ENCODE measurements at regions not wholly inside any gene's neighbourhood (a gene's known extent, or its start where the extent isn't known, plus 50 kb on each side); places are given as distances from the start of the nearest gene placed in this dataset.

DNA sequence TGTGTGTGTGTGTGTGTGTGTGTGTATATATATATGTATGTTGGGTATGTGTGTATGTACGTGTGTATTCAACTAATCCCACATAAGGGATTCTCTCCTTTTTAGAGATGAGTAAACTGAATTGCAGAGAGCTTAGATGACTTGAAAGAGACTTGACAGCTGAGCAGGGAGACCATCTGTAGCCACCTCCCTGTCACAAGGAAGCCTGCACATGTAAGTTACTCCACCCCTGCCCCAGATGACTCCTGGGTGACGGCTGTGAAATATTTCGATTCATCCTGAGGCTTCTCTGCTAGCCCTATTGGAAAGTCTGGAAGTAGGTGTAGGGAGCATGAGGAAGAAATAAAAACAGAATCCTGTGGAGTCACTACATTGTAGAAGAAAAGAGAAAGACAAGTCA, 480.4 kb downstream of the FOXO1 start:
- TF ChIP-seq, protein P1, sequence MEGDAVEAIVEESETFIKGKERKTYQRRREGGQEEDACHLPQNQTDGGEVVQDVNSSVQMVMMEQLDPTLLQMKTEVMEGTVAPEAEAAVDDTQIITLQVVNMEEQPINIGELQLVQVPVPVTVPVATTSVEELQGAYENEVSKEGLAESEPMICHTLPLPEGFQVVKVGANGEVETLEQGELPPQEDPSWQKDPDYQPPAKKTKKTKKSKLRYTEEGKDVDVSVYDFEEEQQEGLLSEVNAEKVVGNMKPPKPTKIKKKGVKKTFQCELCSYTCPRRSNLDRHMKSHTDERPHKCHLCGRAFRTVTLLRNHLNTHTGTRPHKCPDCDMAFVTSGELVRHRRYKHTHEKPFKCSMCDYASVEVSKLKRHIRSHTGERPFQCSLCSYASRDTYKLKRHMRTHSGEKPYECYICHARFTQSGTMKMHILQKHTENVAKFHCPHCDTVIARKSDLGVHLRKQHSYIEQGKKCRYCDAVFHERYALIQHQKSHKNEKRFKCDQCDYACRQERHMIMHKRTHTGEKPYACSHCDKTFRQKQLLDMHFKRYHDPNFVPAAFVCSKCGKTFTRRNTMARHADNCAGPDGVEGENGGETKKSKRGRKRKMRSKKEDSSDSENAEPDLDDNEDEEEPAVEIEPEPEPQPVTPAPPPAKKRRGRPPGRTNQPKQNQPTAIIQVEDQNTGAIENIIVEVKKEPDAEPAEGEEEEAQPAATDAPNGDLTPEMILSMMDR (IDR thresholded peaks at IDR 0.05; ENCODE audit: low read depth, low read length, poor library complexity, severe bottlenecking), result no peak
- TF ChIP-seq EZH2phosphoT487 (IDR thresholded peaks at IDR 0.05; ENCODE audit: borderline replicate concordance, low read length), result no peak
- H3K9me2 ChIP-seq (replicated peaks; ENCODE audit: control insufficient read depth, low read length), result no peaks in the 10 kb centered on the region
- no peak overlapping the region for H3K4me3 ChIP-seq (ENCODE audit: low read length)
- no peaks in the 10 kb centered on the region for H3K27me3 ChIP-seq (ENCODE audit: control insufficient read depth, low read length)
- H3K36me3 ChIP-seq (ENCODE audit: control insufficient read depth, low read length), result no peaks in the 10 kb centered on the region
- no peaks in the 10 kb centered on the region for H3K79me2 ChIP-seq (ENCODE audit: control insufficient read depth, low read length)
- no peak overlapping the region for H3K4me2 ChIP-seq (ENCODE audit: low read length)
- peaks cover 2% of the 10 kb centered on the region; the same call in 1 of the 2 replicates for H3F3A ChIP-seq (ENCODE audit: control insufficient read depth, insufficient read depth)
- H4K20me1 ChIP-seq (ENCODE audit: control insufficient read depth, insufficient read depth, low read depth, low read length), result no peaks in the 10 kb centered on the region
- H3K9me3 ChIP-seq (ENCODE audit: control insufficient read depth, insufficient read depth, low read length), result no peaks in the 10 kb centered on the region
- H3K27ac ChIP-seq (ENCODE audit: low read depth, low read length), result no peak overlapping the region
- H3K4me1 ChIP-seq (ENCODE audit: control insufficient read depth, low read length), result peaks cover 40% of the 10 kb centered on the region

DNA sequence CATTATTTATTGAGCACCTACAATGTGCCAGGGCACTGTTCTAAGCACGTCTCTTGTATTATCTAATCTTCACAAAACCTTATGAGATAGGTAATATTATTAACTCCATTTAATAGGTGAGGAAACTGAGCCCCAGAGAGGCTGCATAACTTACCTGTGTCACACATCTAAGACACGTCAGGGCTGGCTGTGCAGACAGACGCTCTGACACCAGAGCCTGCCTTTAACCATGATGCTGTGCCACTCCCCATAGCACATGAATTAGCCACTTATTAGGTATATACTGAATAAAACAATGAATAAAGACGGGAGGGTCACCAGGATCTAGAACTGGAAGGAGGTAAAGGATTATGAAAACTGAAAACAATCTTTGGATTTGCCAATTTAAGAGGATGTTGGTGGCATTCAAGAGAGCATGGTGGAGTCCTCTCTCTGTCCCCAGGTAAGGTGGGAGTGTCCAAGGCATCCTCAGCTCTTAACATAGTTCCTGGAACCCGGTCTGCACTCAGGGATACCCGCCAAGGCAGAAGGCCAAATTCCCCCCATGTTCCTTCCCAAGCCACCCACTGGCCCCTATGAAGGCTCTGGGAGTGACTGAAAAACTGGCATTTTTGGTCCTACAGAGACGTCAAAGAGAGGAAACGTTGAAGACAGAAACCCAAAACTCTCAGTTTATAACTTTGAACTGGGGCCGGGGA, 479.7 kb downstream of the FOXO1 start:
- Histone ChIP-seq H3K9me3 (ENCODE audit: control insufficient read depth, insufficient read depth, low read length) (no peaks in the 10 kb centered on the region), H3K4me2 (ENCODE audit: low read length) (no peak overlapping the region), H3K4me3 (ENCODE audit: low read length) (no peak overlapping the region), H3K27ac (ENCODE audit: low read depth, low read length) (no peak overlapping the region), H3K79me2 (ENCODE audit: control insufficient read depth, low read length) (no peaks in the 10 kb centered on the region), H3K9me2 (replicated peaks; ENCODE audit: control insufficient read depth, low read length) (no peaks in the 10 kb centered on the region), H3F3A (ENCODE audit: control insufficient read depth, insufficient read depth) (peaks cover 2% of the 10 kb centered on the region; the same call in 1 of the 2 replicates), H3K36me3 (ENCODE audit: control insufficient read depth, low read length) (no peaks in the 10 kb centered on the region), H3K27me3 (ENCODE audit: control insufficient read depth, low read length) (no peaks in the 10 kb centered on the region), H4K20me1 (ENCODE audit: control insufficient read depth, insufficient read depth, low read depth, low read length) (no peaks in the 10 kb centered on the region), H3K4me1 (ENCODE audit: control insufficient read depth, low read length) (peaks cover 42% of the 10 kb centered on the region)
- TF ChIP-seq, protein P1 (IDR thresholded peaks at IDR 0.05; ENCODE audit: low read depth, low read length, poor library complexity, severe bottlenecking), result no peak
- no peak for TF ChIP-seq EZH2phosphoT487 (IDR thresholded peaks at IDR 0.05; ENCODE audit: borderline replicate concordance, low read length)

DNA sequence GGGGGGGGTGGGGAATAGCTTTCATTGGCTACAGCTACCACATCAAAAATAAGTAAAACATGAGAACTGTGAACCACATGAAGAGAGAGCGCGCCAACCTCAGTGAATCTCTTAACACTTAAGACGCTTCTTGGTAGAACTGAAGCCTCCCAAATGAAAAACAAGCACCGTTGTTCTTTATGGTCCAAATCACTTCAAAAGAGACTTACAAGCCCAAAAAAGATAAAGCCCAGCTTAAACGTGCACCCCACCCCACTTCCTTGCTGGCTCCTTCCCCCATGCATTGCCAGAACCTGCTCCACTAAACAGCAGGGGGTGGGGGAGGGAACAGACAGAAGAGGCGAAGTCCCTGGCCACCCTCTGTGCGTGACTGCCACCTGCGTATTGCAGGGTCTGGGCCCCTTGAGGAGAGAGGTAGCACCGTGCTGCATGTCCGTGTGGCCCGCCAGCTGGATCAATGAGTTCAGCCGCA, 479.1 kb downstream of the FOXO1 start:
- Histone ChIP-seq H3K27me3 (ENCODE audit: control insufficient read depth, low read length) (no peaks in the 10 kb centered on the region), H3F3A (ENCODE audit: control insufficient read depth, insufficient read depth) (peaks cover 2% of the 10 kb centered on the region; the same call in 1 of the 2 replicates), H3K9me2 (replicated peaks; ENCODE audit: control insufficient read depth, low read length) (no peaks in the 10 kb centered on the region), H3K4me3 (ENCODE audit: low read length) (no peak overlapping the region), H3K9me3 (ENCODE audit: control insufficient read depth, insufficient read depth, low read length) (no peaks in the 10 kb centered on the region), H4K20me1 (ENCODE audit: control insufficient read depth, insufficient read depth, low read depth, low read length) (no peaks in the 10 kb centered on the region), H3K4me1 (ENCODE audit: control insufficient read depth, low read length) (peaks cover 41% of the 10 kb centered on the region), H3K4me2 (ENCODE audit: low read length) (no peak overlapping the region), H3K27ac (ENCODE audit: low read depth, low read length) (no peak overlapping the region), H3K79me2 (ENCODE audit: control insufficient read depth, low read length) (no peaks in the 10 kb centered on the region), H3K36me3 (ENCODE audit: control insufficient read depth, low read length) (no peaks in the 10 kb centered on the region)
- TF ChIP-seq, protein P1 (IDR thresholded peaks at IDR 0.05; ENCODE audit: low read depth, low read length, poor library complexity, severe bottlenecking), result no peak
- no peak for TF ChIP-seq EZH2phosphoT487 (IDR thresholded peaks at IDR 0.05; ENCODE audit: borderline replicate concordance, low read length)
